Left colon (tissue), 2 donors: ENCODE measurements at regions not wholly inside any gene's neighbourhood (a gene's known extent, or its start where the extent isn't known, plus 50 kb on each side); places are given as distances from the start of the nearest gene placed in this dataset.

Experiments used
- ATAC-seq: fragments of 200-7000 bp; cut with Tn5 transposase; one replicate; pipeline ENCODE4 v1.9.1; 2020; ENCODE audit warnings: mild to moderate bottlenecking, moderate library complexity
- DNase-seq, 2 donors: peaks; one replicate each; pipeline ENCODE4 v3.0.0-alpha.2; 2020
- intact Hi-C, 2 donors: fragments of 100-400 bp; cut with DNase I in 1 of 2; cut with micrococcal nuclease in 1 of 2; formaldehyde crosslinking; loops; one replicate each; pipeline versions ENCODE4 v1.11.2 to v1.14.0; 2022; cut with DNase I, micrococcal nuclease
- donor health status: DM: no; HTN: no; CAD: no.
- donor health status: DM: yes; HTN: yes; CAD: no.

- DNase-seq: no peak
- ATAC-seq: no peak
- intact Hi-C loops: no loop called here
Observed at GRCh38 chr9:28848671-28849070, 1275.4 kb upstream of the C9orf72 start.

- intact Hi-C loops: no loop called here
- no peak for ATAC-seq
- DNase-seq: no peak
Observed at GRCh38 chr9:28853477-28853876, 1280.2 kb upstream of the C9orf72 start.

- intact Hi-C loops: no loop called here
- ATAC-seq: no peak
- DNase-seq: no peak
Observed at GRCh38 chr9:28866951-28867350, 1293.7 kb upstream of the C9orf72 start.

GRCh38 chr9:28868228-28868990, 1295.1 kb upstream of the C9orf72 start:
- intact Hi-C loops: no loop called here
- ATAC-seq (no peak), DNase-seq (no peak)

- DNase-seq (no peak), ATAC-seq (no peak)
- intact Hi-C loops: no loop called here
Observed at GRCh38 chr9:28882529-28882928, 1309.2 kb upstream of the C9orf72 start.

GRCh38 chr9:28883234-28883633, 1310.0 kb upstream of the C9orf72 start:
- no peak for DNase-seq
- intact Hi-C loops: no loop called here

GRCh38 chr9:28887188-28887884, 1314.1 kb upstream of the C9orf72 start:
- DNase-seq: no peak
- ATAC-seq: no peak
- intact Hi-C loops: no loop called here

More at GRCh38 chr9:28883234-28883633, 1310.0 kb upstream of the C9orf72 start:
- peak; percentile 65 for ATAC-seq

GRCh38 chr9:28888806-28889205, 1315.5 kb upstream of the C9orf72 start:
- ATAC-seq: no peak
- intact Hi-C loops: no loop called here

GRCh38 chr9:28892538-28892937, 1319.3 kb upstream of the C9orf72 start:
- DNase-seq (no peak), ATAC-seq (no peak)
- intact Hi-C loops: no loop called here

More at GRCh38 chr9:28888806-28889205, 1315.5 kb upstream of the C9orf72 start:
- no peak for DNase-seq

GRCh38 chr9:28899267-28899666, 1326.0 kb upstream of the C9orf72 start:
- DNase-seq (no peak), ATAC-seq (no peak)
- intact Hi-C loops: no loop called here

- intact Hi-C loops: no loop called here
- no peak for ATAC-seq
- DNase-seq: no peak
Observed at GRCh38 chr9:28899926-28900325, 1326.6 kb upstream of the C9orf72 start.

GRCh38 chr9:28900406-28900805, 1327.1 kb upstream of the C9orf72 start:
- intact Hi-C loops: no loop called here
- no peak for DNase-seq
- no peak for ATAC-seq

- no peak for DNase-seq
- intact Hi-C loops: no loop called here
- ATAC-seq: no peak
Observed at GRCh38 chr9:28909526-28909925, 1336.2 kb upstream of the C9orf72 start.

GRCh38 chr9:28912621-28913020, 1339.3 kb upstream of the C9orf72 start:
- ATAC-seq: no peak
- DNase-seq: no peak
- intact Hi-C loops: no loop called here

GRCh38 chr9:28915202-28915930, 1342.1 kb upstream of the C9orf72 start:
- intact Hi-C loops: no loop called here
- peak; percentile 12 to 56 for DNase-seq
- peak; percentile 93 for ATAC-seq

- DNase-seq (peak; percentile 28 to 43), ATAC-seq (peak; percentile 90)
- intact Hi-C loops: no loop called here
Observed at GRCh38 chr9:28916348-28916747, 1343.1 kb upstream of the C9orf72 start.

- ATAC-seq: peak; percentile 93
- DNase-seq: peak in 1 of 2 donors; percentile 19
- intact Hi-C loops: no loop called here
Observed at GRCh38 chr9:28921857-28922500, 1348.7 kb upstream of the C9orf72 start.

- ATAC-seq: no peak
- intact Hi-C loops: no loop called here
- DNase-seq: no peak
Observed at GRCh38 chr9:28922891-28923290, 1349.6 kb upstream of the C9orf72 start.

- ATAC-seq (no peak), DNase-seq (no peak)
- intact Hi-C loops: no loop called here
Observed at GRCh38 chr9:28923351-28923750, 1350.1 kb upstream of the C9orf72 start.
